ENCODE measurements at regions not wholly inside any gene's neighbourhood (a gene's known extent, or its start where the extent isn't known, plus 50 kb on each side); places are given as distances from the start of the nearest gene placed in this dataset.

DNA sequence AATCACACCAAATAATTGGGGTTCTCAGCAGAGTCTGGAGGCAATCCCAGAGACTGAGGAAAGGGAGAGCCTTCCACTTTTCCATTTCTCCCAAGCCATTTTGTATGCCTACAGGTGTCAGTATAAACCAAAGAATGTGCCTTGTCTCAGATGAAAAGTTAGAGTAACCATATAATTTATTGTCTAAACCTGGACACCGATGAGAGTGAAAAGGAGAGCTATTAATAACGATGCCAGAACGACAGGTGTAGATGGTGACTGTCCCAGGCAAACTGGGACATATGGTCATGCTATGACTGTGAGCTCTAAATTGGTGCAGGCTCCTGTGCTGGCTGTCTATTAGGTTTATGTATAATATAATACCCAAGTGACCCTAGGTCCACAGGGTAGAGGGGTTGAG is 219.6 kb downstream of the ARHGAP12 start:
- H3K4me3 ChIP-seq: no peak overlapping the region
- ATAC-seq (no peak), DNase-seq (no peak)
- H3K4me1 ChIP-seq (ENCODE audit: low read depth): peaks cover 3% of the 10 kb centered on the region
- H3K36me3 ChIP-seq (ENCODE audit: low read depth): no peaks in the 10 kb centered on the region
- intact Hi-C loops (cut with DNase I, micrococcal nuclease): no loop called here
- peaks cover 6% of the 10 kb centered on the region for H3K9me3 ChIP-seq
- TF ChIP-seq, protein P1, sequence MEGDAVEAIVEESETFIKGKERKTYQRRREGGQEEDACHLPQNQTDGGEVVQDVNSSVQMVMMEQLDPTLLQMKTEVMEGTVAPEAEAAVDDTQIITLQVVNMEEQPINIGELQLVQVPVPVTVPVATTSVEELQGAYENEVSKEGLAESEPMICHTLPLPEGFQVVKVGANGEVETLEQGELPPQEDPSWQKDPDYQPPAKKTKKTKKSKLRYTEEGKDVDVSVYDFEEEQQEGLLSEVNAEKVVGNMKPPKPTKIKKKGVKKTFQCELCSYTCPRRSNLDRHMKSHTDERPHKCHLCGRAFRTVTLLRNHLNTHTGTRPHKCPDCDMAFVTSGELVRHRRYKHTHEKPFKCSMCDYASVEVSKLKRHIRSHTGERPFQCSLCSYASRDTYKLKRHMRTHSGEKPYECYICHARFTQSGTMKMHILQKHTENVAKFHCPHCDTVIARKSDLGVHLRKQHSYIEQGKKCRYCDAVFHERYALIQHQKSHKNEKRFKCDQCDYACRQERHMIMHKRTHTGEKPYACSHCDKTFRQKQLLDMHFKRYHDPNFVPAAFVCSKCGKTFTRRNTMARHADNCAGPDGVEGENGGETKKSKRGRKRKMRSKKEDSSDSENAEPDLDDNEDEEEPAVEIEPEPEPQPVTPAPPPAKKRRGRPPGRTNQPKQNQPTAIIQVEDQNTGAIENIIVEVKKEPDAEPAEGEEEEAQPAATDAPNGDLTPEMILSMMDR (IDR thresholded peaks at IDR 0.05): no peak

DNA sequence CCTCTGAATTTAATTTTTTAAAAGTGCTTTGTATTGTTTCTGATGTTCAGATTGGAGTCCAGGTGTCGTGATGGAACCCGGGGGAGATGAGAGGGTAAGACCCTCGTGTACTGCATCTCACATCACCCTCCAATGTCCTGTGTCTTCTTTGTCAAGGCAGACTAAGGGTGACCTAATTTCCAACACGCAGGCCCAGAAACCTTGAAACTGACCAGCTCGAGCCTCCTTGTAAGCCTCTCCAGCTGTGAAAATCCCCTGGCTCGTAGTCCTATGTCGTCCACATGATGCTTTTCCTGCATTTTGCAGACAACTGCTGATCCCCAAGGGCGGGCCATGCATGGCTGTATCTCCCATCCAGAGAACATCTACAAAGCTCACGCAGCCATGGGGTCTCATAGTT is 220.2 kb downstream of the ARHGAP12 start:
- H3K4me1 ChIP-seq (ENCODE audit: low read depth): peaks cover 3% of the 10 kb centered on the region
- TF ChIP-seq, protein P1 (IDR thresholded peaks at IDR 0.05): no peak
- no peak overlapping the region for H3K4me3 ChIP-seq
- intact Hi-C loops (cut with DNase I, micrococcal nuclease): no loop called here
- peaks cover 6% of the 10 kb centered on the region for H3K9me3 ChIP-seq
- peak; percentile 30 for ATAC-seq
- DNase-seq: peak in 1 of 3 donors; percentile 32
- H3K36me3 ChIP-seq (ENCODE audit: low read depth): no peaks in the 10 kb centered on the region

DNA sequence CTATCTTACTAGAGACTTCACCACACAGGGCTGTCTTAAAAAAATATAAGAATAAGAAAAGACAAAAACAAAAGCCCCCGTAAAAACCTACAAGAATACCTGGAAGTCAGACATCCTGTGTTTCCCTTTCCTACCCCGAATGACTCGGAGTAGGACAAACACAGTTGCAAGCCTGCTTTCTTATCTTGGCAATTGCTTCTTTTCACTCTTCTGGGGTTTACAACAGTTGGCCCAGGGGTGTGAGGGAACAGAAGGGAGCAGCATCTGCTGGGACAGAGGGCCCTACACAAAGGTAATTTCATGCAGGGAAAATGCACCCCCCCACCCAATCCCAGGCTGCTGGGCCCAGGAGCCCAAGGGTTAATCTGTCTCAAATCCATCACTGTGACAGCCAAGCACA is 220.6 kb downstream of the ARHGAP12 start:
- H3K4me3 ChIP-seq: no peak overlapping the region
- intact Hi-C loops (cut with DNase I, micrococcal nuclease): no loop called here
- no peak for ATAC-seq

DNA sequence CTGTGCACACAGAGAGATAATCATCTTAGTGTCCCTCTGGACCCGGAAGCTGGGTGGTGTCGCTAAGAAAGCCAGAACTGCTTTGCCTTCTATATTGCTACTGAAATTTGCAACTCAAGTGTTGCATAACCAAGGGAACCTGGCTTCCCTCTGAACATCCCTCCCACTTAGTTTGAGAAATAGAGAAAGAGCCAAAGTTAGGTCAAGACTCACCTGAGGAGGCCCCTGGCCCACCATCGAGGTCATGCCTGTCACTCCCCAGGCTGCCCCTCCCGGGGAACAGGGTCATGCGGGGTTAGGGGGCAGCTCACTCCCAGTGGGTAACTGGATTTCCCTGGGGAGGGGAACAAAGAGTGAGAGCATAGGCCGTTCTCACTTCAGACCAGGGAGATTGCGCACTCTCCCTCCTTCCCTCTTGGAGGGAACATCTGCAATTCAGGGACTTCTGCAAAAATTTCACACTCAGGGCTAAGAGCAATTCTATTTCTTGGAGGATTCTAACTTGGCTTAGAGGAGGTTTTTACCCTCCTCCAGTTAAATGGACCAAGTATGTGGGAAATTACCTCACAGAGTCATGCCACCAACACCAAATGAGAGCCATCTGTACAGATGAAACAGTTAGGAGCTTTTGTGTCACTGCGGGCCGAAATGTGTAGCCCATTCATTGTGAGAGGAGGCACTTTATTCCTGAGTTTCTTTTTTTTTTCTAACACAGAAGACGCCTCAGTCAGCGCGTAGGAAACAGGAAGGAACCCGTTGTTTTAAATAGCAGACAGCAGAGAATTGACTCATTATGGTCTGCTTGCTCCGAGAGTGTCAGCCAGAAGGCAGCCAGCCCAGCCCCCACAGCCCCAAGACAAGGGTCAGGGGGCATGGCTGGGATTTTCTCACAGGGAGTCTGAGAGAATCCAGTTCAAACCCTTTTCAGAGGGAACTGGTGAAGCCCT is 221.3 kb downstream of the ARHGAP12 start:
- TF ChIP-seq, protein P1 (IDR thresholded peaks at IDR 0.05): no peak
- Histone ChIP-seq H3K4me1 (ENCODE audit: low read depth) (peaks cover 3% of the 10 kb centered on the region), H3K9me3 (peaks cover 6% of the 10 kb centered on the region), H3K4me3 (no peak overlapping the region), H3K36me3 (ENCODE audit: low read depth) (no peaks in the 10 kb centered on the region)
- intact Hi-C loops (cut with DNase I, micrococcal nuclease): no loop called here
- DNase-seq: peak; percentile 44 to 66 (median 46)
- ATAC-seq: peak; percentile 71

More for the DNA sequence above, 220.6 kb downstream of the ARHGAP12 start:
- Histone ChIP-seq H3K4me1 (ENCODE audit: low read depth) (peaks cover 3% of the 10 kb centered on the region), H3K9me3 (peaks cover 6% of the 10 kb centered on the region), H3K36me3 (ENCODE audit: low read depth) (no peaks in the 10 kb centered on the region)
- no peak for DNase-seq
- TF ChIP-seq, protein P1 (IDR thresholded peaks at IDR 0.05): no peak

DNA sequence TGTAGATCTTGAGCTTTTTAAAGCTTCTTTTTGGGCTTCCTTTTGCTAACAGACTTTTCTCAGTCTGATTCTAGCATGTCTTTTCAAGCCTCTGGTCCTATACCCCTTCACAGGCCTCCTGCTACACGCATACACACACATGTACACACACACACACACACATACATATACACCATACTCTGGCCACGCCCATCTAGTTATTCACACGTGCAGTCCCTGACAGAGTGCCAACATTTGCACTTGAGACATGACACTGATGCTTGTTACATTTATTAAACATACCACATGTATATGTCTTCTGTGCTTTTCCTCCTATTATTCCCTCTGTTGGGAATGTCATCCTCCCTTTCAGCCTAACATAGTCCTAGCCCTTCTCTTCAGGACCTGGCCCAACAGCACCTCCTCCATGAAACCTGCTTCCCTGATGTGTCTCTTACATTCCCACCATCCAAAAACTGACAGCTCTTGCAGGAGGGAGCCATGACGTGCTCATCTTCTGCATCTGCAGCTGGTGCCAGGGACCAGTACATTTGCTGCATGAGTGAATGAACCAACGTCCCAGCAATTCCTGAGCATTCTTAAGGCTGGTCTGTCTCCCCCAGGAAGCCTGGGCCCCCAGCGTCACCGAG is 222.1 kb downstream of the ARHGAP12 start:
- peaks cover 6% of the 10 kb centered on the region for H3K9me3 ChIP-seq
- intact Hi-C loops (cut with DNase I, micrococcal nuclease): no loop called here
- TF ChIP-seq, protein P1 (IDR thresholded peaks at IDR 0.05): no peak
- H3K4me1 ChIP-seq (ENCODE audit: low read depth): peaks cover 3% of the 10 kb centered on the region
- no peak overlapping the region for H3K4me3 ChIP-seq
- no peaks in the 10 kb centered on the region for H3K36me3 ChIP-seq (ENCODE audit: low read depth)
- DNase-seq: no peak
- ATAC-seq: no peak

All from mucosa of descending colon (tissue), 3 donors.